HG02981 (cell line): ENCODE measurements at regions not wholly inside any gene's neighbourhood (a gene's known extent, or its start where the extent isn't known, plus 50 kb on each side); places are given as distances from the start of the nearest gene placed in this dataset.

Experiments
- ATAC-seq: cut with Tn5 transposase; IDR thresholded peaks from one replicate; pipeline ENCODE4 v1.9.1; 2021; ENCODE audit warnings: mild to moderate bottlenecking, moderate library complexity; ENCODE audit not compliant: unreplicated experiment

DNA sequence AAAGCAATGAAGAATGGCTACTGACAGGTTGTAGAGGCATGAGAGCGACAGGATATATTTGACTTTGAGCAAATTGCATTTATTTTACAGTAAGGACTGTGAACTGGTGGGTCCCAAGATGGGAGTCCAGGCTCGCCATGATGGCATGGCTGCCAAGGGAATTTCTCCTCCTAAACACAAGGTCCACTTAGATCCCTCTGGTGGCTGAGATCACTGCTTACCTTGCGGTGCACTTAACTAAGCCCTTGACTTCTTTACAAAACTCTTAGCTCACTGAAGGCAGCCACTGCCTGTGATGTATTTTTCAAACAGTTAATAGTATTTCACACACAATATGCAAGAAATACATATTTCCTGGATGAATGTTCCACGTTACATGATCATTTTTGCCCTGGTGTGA is 50.3 kb upstream of the SORBS2 start:
- ATAC-seq, result no peak

DNA sequence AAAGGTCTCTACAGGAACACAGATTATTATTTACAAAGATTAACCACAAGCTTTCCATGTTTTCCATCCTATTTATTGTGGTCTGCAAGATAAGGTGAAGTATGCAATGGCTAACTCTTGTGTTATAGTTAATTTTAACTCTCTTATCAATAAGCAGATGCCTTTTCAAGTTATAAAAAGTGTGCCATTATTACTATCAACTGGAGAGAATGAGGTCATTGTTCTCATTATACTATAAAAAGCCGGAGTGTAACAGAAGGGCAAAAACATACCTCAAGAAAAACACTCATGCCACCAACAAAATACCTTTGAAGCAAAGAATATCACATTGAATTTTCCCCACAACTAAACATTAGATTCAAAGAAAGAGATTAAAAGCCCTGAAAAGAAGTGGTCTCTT is 52.0 kb upstream of the SORBS2 start:
- ATAC-seq, result no peak

DNA sequence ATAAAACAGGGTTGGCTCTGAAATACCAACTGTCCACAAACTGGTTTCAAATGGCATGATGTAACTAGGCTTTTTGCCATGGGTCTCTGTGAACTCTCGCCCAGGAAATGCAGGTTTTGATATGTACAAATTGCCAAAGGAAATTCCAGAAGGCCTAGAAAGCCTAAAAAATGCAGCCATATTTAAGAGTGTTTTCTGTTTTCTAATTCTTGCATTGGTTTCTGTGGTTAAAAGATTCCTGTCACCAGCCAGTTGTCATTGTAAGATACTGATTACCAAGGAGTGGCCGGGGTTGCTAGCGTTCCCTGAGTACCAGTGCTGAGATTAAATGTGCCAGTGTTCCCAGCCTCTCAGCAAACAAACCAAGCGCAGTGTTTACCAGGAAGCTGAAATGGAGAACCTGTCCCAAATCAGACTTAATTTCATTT is 53.9 kb upstream of the SORBS2 start:
- no peak for ATAC-seq

DNA sequence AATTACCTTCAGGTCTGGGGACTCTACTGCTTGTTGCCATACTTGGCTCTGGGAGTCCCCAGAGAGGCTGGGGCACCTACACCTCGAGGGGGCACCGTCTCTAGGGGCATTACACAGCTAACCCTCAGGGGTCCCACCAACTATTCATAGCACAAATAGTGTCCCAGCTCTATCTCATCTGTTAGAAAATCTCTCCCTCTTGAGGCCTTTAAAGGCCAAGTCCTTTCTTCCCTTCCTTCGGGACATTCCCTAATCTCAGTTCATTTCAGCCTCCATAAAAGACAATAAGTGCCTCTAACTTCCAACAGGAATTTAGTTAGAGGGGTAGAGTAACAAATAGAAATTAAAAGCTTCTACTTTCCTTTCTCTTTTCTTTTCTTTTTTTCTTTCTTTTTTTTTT is 55.8 kb upstream of the SORBS2 start:
- no peak for ATAC-seq

DNA sequence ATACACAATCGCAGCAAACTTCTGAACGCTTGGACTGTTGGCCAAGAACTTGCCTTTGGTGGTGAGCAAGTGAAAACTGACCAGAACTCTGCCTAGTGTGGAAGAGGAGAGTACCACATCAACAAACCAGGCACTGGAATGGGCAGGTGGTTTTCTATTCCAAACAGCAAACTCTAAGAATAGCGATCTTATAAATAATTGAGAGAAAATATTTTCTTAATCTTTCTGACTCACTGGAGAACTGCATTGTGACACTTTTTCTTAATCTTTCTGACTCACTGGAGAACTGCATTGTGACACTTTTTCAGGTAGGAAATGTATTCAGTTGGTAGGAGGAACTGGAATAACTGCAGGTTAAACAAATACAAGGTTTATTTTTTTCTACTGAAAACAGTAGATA is 57.0 kb upstream of the SORBS2 start:
- no peak for ATAC-seq

DNA sequence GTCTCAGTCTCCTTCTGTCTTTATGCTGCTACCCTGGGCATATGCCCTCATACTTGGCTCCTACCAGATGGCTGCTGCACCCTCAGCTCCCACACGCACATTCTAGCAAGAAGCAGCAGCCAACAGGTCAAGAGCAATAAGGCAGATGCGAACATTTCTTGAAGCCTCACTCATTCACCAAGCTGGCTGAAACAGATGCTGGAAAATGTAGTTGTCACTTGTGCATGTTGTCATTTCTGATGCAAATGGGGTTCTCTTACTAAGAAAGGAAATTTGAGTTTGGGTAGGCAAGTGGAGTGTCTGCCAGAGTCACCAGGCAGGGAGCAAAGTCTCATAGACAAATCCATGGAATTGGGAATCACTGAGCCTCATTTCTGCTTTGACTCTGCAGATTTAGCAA is 57.4 kb upstream of the SORBS2 start:
- no peak for ATAC-seq

DNA sequence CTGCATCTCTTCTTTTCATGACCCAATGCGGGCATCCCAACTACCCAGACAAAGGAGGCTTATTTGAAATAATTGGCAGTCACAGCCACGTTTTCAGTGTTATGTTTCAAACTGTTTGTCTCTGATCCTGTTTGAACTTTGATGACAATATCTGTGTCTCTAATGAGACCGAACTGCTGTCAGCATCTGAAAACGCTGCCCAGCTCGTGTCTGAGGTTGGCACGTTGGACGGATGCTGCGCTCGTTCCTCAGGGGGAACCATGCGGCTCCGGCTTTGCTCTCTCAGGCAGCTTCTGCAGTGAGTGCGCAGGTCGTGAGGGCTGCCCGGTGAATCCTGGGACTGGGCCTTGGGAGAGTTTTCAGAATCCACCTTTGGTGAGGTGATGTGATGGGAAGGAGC is 58.4 kb upstream of the SORBS2 start:
- ATAC-seq, result no peak

DNA sequence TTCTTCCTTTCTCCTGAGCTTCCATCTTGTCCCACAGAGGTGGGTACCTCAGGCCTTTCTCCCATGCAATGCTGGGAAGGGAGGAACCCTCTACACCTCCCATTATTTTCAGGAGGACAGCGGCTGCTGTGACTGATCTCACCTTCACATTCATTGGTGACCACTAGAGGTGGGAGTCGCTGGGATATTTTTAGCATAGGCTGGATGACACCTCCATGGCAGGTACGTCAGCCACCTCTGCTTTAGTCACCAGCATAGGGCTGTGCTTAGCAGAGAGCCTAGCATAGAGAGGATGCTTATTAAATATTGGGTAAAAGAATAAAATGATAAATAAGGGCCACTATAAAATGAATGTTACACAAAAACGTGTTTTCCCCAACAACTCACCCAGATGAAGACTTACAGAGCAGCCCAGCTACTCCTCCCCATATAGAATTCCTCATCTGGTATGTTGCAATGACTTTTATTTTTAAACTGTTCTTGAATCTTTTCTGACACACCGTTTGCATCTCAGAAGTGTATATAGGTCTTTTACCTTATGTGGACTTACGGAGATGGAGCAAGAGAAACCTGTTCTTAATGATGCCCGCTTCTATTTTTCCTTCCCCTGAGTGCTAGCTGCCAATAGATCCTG is 60.9 kb upstream of the SORBS2 start:
- no peak for ATAC-seq

DNA sequence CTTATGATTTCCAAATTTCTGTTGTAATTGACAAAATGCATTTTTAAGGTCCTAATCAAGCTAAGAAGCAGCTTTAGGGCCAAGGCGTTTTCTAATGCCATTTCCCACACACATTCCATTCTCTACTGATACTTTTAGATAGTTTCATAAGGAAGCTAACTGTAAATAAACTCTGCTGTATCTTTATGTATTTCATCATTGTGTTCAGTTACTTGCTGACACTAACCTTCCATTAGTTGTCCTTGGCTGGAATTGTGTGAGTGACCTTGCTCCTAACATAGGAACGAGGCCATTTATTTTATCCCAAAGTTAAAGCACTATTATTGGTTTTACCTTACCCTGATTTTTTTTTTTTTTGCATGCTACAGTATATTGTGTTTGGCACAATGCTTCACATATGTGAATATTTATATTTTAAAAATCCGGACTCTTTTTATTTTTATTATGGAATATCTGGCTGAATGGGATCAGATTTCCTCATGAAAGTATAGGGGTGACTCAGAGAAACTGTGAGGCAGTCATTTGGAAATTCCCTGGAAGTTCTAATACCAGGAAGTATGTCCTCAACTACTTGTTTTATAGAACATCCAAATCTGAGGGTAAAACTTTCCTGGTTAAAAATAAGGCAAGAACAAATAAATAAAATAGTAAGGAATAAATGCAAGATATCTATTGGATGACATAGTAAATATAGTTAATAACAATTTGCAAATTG is 62.7 kb upstream of the SORBS2 start:
- no peak for ATAC-seq

DNA sequence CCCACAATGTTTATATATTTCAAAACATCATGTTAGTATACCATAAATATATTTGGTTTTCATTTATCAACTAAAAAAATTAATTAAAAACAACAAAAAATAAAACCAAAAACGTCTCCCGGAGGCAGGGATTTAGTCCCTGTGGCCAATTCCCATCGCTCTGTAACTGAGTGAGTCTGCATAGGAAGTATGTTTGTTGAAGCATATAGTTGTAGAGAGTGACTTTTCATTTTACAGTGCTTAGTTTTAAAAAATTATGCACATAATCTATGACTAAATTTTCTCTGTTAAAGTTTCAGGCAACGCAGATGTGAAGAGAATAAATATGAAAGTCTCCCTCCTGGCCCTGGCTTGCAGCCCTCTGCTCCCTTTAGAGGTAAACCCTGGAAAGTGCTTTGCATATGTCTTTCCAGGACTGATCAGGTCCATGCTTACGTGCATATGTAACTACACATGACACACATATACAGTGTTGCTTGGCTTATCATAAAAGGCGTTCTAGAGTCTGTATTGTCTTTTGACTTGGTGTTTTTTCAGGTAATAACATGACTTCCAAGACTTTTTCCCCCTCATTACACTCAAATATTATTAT is 63.4 kb upstream of the SORBS2 start:
- ATAC-seq, result no peak

DNA sequence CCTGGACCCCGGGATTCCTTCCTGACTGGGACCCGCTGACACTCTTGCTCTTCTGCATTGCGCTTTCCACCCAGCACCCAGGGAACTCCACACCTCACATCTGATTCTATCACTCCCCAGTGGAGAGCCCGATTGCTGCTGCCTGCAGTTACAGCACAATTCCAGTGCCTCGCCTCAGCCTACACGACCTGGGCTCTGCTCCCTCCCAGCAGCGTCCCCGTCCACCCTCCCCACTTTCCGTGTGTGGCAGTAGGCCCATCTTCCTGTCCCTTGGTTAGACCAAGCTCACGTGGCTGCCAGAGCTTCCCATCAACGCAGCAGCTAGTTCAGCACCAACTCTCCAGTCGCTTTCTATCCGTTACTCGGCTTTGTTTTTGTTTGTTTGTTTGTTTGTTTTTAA is 66.6 kb upstream of the SORBS2 start:
- no peak for ATAC-seq

DNA sequence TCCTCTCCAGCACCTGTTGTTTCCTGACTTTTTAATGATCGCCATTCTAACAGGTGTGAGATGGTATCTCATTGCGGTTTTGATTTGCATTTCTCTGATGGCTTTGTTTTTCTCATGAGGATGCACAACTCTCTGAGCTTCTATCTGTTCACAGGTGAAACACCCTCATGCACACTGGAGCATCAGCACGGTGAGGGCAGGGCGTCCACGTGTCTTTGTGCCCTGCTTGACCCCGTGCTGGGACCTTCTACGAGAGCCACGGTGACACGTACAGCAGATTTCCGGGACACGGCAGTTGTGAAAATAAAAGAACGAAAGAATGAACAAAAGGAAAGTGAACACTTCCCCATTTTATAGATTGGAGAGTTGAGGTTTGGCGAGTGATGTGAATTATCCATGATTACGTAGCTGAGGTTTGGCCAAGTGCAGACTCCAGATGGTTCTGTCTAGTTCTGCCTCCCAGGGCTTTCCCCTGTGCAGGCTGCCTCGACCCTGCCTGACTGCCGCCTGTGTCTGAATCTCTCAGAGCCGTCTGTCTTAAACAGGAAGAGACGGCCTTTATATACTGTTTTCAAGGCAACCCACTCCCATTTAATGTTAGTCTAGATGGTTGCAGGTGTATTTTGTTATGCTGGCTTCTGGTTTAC is 67.8 kb upstream of the SORBS2 start:
- no peak for ATAC-seq

DNA sequence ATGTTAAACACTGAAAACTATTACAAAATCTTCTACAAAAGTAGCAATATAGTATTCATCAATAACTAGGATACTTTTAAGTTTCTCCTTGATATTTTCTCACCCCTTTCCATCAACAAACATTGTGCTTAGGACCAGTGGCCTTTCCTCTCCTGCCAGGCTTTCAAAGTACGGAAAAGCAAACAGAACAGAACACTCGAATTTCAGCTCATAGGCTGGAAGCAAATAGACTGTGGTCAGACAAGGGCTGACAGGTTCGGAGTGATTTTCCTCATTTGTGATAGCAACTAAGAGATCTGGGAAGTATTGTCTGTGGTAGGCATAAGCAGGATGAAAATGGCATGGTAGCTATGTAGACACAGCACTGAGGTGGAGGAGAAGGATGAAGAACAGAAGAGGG is 68.6 kb upstream of the SORBS2 start:
- ATAC-seq, result no peak

DNA sequence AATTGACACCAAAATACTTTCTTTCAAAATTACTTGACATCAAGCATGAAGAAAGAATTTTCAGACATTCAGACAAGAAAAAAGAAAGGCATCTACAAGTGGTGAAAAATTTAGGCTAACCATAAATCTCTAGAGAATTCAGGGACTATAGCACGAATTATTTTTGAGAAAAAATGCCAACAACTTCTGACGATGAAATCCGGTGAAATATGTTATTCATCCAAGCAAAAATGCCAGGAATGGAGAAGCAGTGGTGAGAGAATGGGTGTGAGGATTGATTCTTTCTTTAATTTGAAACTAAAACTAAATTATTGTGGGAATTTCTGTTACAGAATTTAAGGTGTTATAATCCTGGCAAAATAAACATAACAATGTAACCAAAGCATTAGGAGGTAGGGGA is 69.4 kb upstream of the SORBS2 start:
- ATAC-seq, result no peak

DNA sequence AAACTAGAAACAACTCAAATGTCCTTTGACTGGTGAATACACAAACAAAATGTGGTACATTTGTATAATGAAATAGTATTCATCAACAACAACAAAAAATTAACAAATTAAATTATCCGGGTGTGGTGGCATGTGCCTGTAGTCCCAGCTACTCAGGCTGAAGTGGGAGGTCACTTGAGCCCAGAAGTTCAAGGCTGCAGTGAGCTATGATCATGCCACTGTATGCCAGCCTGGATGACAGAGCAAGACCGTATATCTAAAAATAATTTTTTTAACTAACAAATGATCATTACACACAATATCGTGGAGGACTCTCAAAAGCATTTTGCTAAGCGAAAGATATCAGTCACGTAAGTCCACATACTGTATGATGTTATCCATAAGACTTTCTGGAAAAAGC is 71.6 kb upstream of the SORBS2 start:
- no peak for ATAC-seq

DNA sequence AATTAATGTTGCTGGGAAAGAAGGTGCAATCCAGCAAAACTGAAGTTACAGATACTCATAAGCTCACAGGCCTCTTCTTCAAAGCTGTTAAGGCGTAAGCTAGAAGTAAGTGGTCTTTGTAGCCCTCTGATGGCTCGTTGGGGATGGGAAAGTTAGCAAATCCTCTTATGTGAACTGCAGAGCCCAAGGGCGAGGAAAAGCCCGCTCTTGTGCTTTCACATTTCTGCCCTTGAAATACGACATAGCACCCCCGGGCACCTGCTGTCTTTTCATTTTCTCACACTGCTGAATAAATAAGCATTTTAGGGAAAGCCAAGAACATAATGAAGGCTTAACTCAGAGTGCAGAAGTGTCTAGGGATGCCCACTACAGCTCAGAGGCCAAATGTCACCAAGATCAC is 73.1 kb upstream of the SORBS2 start:
- no peak for ATAC-seq

DNA sequence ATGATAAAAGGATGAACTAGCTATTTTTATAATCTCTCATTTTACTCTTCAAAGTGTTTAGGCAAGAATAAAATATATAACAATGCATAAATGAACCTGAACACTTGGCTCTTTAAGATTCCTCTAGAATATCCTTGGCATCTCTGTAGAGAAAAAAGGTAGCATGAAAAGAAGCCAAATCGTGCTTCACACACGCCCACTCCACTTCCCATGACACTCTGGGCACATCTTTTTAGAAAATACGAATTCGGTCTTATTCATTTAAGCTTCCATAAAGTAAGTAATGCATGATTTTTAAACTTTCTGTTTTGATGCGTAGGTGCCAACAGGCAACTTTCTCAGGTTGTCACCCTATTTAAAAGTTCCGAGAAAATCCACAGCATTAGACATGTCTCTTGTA is 73.6 kb upstream of the SORBS2 start:
- ATAC-seq, result no peak

DNA sequence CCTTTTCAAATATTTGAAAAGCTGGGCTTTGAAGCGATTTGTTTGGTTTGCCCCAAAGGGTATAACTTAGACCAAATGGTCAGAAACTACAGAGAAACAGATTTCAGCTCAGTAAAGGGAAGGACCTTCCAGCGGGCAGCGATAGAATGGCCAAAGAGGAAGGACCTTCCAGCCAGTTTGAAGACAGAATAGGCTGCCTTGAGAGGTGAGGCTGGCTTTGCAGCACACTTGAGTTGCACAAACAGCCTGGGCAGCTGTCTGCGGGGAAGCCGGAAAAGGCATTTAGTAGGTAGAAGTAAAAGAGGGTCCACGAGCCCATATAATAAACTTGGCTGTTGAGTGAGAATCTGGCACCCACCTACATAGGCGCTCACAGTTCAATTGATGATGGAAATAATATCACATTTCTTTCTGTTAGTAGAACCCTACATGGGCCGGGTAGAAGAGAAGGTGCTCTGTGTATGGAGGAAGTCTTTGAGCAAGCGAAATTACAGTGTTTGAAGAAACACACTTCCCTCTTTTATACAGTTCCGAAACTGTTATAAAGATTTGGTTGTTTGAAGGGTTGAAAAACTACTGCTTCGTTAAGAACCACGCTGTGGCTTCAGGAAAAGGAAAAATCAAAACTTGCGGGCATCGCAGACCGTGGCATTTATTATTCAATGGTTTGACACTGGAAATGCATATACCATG is 75.0 kb upstream of the SORBS2 start:
- no peak for ATAC-seq

DNA sequence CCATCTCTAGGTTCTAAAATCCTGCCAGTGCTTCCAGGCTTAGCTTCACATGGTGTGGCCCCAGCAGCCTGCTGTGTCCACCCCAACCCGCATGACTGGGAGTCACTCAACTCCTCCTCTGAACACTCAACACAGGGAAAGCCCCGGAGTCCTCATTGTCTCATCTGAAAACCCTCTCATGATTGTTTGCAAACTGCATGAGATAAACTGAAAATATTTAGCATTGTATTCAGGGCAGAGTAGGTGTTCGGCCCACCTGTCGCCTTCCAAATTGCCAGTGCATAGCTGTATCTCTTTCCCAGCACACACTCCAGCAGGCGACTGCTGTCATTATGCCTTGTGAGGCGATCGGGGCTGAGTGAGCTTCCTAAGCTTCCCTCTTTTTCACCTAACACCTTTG is 76.7 kb upstream of the SORBS2 start:
- no peak for ATAC-seq

DNA sequence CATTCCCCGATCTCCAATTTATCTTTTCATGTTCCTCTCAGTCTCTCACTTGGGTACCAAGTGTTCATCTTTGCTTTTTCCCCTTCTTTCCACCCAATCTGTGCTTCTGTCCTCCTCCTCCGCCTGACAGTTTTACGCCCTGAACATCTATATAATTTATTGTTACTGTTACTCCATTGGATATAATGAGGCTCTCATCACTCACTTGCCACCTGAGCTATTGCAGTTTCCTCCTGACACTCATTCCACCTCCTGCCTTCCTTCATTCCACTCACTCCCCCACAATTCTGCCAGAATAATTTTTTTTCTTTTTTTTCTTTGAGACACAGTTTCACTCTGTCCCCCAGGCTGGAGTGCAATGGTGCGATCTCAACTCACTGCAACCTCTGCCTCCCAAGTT is 77.6 kb upstream of the SORBS2 start:
- no peak for ATAC-seq

DNA sequence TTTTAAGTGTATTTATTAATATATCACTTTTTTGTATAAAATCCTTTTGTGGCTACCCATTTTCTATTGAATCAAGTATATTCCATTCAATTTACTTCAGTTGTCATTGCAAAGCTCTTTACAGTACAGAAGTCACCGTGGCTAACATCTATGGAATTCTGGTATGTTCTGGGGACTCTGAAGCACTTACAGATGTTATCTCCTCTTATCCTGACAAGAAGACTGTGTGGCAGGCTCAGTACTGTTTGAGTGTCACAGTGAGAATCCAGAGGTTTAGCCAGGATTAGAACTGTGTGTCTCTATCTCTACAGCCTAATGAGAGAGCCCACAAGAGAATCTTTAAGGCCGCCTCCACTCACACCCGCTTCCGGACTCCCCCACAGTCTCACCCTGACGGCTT is 78.2 kb upstream of the SORBS2 start:
- no peak for ATAC-seq

DNA sequence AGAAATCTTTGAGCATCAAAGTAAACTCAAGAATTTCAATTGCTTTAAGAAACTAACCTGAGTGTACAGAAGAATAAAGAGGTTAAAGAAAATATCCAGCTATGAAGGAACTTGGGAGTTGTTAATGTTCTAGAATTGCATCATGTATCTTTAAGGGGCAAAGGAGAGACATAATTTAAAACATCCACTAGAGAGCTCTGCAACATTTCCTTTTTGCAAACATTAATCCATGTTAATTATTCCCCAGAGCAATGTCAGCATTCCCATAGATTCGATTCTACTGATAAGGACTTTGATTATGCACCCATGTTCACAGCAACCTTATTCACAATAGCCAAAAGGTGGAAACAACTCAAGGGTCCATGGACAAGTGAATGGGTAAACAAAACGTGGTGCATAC is 80.2 kb upstream of the SORBS2 start:
- no peak for ATAC-seq
